ENCODE measurements at regions not wholly inside any gene's neighbourhood (a gene's known extent, or its start where the extent isn't known, plus 50 kb on each side); places are given as distances from the start of the nearest gene placed in this dataset.
"Not testable (repeated sequence)": the region's sequence is repeated elsewhere in the genome, so short reads cannot be mapped to it uniquely, and the experiment has no call there.

GRCh38 chr4:3967204-3967603 lies 201.0 kb downstream of the ADRA2C start:
- not testable (repeated sequence) for DNase-seq

GRCh38 chr4:3972626-3973025 lies 206.4 kb downstream of the ADRA2C start:
- DNase-seq: not testable (repeated sequence)

GRCh38 chr4:3973581-3974200 lies 207.5 kb downstream of the ADRA2C start:
- not testable (repeated sequence) for DNase-seq

GRCh38 chr4:3983518-3984125 lies 217.4 kb downstream of the ADRA2C start:
- not testable (repeated sequence) for DNase-seq

GRCh38 chr4:3984796-3985195 lies 218.6 kb downstream of the ADRA2C start:
- DNase-seq: not testable (repeated sequence)

- DNase-seq: not testable (repeated sequence)
Observed at GRCh38 chr4:3986412-3986811, 220.2 kb downstream of the ADRA2C start.

- not testable (repeated sequence) for DNase-seq
Observed at GRCh38 chr4:3997386-3997785, 229.3 kb downstream of the OTOP1 start.

GRCh38 chr4:4004036-4004435 lies 222.7 kb downstream of the OTOP1 start:
- DNase-seq: not testable (repeated sequence)

- DNase-seq: not testable (repeated sequence)
Observed at GRCh38 chr4:4004702-4005101, 222.0 kb downstream of the OTOP1 start.

GRCh38 chr4:4006356-4006755 lies 220.4 kb downstream of the OTOP1 start:
- not testable (repeated sequence) for DNase-seq

- not testable (repeated sequence) for DNase-seq
Observed at GRCh38 chr4:4019071-4019470, 207.7 kb downstream of the OTOP1 start.

GRCh38 chr4:4021161-4021560 lies 205.6 kb downstream of the OTOP1 start:
- not testable (repeated sequence) for DNase-seq

GRCh38 chr4:4026708-4027107 lies 200.0 kb downstream of the OTOP1 start:
- DNase-seq: not testable (repeated sequence)

- not testable (repeated sequence) for DNase-seq
Observed at GRCh38 chr4:4028752-4029151, 198.0 kb downstream of the OTOP1 start.

- DNase-seq: not testable (repeated sequence)
Observed at GRCh38 chr4:4030509-4030908, 196.2 kb downstream of the OTOP1 start.

- not testable (repeated sequence) for DNase-seq
Observed at GRCh38 chr4:4031446-4032135, 195.1 kb downstream of the OTOP1 start.

- DNase-seq: not testable (repeated sequence)
Observed at GRCh38 chr4:4032364-4032763, 194.4 kb downstream of the OTOP1 start.

GRCh38 chr4:4032801-4033605 lies 193.7 kb downstream of the OTOP1 start:
- DNase-seq: not testable (repeated sequence)

GRCh38 chr4:4037399-4038138 lies 189.2 kb downstream of the OTOP1 start:
- not testable (repeated sequence) for DNase-seq

GRCh38 chr4:4045823-4046222 lies 180.9 kb downstream of the OTOP1 start:
- not testable (repeated sequence) for DNase-seq

GRCh38 chr4:4046686-4047085 lies 180.0 kb downstream of the OTOP1 start:
- not testable (repeated sequence) for DNase-seq

GRCh38 chr4:4047202-4047601 lies 179.5 kb downstream of the OTOP1 start:
- DNase-seq: not testable (repeated sequence)

Measured in GF-D8 (cell line).